GM19395 (cell line): ENCODE measurements at regions not wholly inside any gene's neighbourhood (a gene's known extent, or its start where the extent isn't known, plus 50 kb on each side); places are given as distances from the start of the nearest gene placed in this dataset.
"Not testable (repeated sequence)": the region's sequence is repeated elsewhere in the genome, so short reads cannot be mapped to it uniquely, and the experiment has no call there.

Experiments used
- ATAC-seq: cut with Tn5 transposase; IDR thresholded peaks from one replicate; pipeline ENCODE4 v1.9.1; 2021; ENCODE audit warnings: mild to moderate bottlenecking, moderate library complexity; ENCODE audit not compliant: unreplicated experiment

- ATAC-seq, result not testable (repeated sequence)
Observed at GRCh38 chr16:33710696-33711087, 251.3 kb downstream of the TP53TG3F start.

- not testable (repeated sequence) for ATAC-seq
Observed at GRCh38 chr16:33711616-33712015, 252.2 kb downstream of the TP53TG3F start.

- ATAC-seq, result not testable (repeated sequence)
Observed at GRCh38 chr16:33712308-33712707, 252.9 kb downstream of the TP53TG3F start.

DNA sequence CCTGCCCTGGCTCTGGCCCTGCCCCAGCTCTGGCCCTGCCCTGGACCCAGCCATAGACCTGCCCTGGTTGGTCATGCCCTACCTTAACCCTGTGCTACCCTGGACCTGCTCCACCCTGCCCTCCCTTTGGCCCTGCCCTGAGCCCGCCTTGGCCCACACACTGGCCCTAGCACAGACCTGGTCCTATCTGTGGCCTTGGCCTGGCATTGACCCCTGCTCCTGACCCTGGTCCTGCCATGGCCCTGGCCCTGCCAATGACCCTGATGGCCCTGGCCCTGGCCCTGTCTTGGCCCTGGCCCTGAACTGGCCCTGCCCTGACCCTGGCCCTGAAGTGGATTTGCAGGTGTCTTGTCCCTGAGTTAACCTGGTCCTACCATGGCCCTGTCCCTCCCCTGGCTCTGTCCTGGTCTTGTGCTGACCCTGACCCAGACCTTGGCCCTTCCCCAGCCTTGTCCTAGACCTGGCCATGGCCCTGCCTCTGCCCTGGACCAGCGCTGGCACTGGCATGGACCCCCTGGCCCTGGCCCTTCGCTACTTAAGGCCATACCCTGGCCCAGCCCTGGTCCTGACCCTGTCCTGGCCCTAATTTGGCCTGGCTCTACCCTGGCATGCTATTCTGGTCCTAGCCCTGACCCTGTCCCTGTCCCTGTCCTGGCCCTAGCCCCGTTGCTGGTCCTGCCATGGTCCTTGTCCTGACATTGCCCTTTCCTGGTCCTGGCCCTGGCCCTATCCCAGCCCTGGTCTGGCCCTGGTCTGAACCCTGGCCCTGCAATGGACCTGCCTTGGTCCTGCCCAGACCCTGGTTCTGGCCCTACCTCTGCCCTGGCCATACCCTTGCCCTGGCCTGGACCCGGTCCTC lies 253.7 kb downstream of the TP53TG3F start:
- not testable (repeated sequence) for ATAC-seq

GRCh38 chr16:33713710-33714538 lies 254.5 kb downstream of the TP53TG3F start:
- ATAC-seq, result not testable (repeated sequence)

GRCh38 chr16:33731167-33731566 lies 271.8 kb downstream of the TP53TG3F start:
- ATAC-seq, result not testable (repeated sequence)

- ATAC-seq, result not testable (repeated sequence)
Observed at GRCh38 chr16:33734650-33735049, 275.2 kb downstream of the TP53TG3F start.

GRCh38 chr16:33766869-33767765 lies 307.7 kb downstream of the TP53TG3F start:
- not testable (repeated sequence) for ATAC-seq

DNA sequence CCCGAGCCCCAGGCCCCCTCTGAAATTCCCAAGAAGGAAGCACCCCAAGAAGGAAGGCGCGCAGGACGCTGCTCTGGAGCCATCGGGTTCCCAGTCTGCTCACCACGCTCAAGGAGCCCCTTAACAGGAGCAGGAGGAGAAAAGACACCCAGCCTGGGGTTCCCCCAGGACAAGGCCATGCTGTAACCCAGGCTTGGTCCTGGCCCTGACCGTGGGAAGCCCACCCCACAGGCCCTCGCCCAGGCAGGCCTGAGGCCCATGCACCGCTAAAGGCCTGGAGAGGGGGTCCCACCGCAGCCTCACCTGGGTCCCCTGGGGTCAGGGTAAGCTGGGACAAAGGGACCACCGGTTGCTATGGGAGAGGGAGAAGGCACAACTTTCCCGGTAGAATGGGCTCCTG lies 309.3 kb downstream of the TP53TG3F start:
- ATAC-seq, result not testable (repeated sequence)

- ATAC-seq, result not testable (repeated sequence)
Observed at GRCh38 chr16:33769180-33769846, 309.9 kb downstream of the TP53TG3F start.

- not testable (repeated sequence) for ATAC-seq
Observed at GRCh38 chr16:33770478-33770877, 311.1 kb downstream of the TP53TG3F start.

DNA sequence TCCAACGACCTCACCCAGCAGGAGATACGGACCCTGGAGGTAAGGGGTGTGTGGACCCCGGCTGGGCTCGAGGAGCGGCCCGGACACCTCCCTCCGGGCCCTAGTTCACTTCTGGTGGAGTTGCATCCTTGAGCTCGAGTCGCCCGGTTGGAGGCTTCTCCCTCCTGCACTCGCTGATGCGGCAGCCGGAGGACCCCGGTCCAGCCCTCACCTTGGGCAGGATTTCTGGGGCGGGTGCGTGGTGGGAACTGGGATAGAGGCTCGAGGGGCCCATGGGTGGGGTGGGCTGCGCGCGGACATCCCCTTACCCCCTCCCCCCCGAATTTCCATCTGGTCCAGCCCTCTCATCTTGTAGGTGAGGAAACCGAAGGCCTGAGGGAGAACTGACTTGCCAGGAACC lies 311.8 kb downstream of the TP53TG3F start:
- ATAC-seq, result not testable (repeated sequence)

DNA sequence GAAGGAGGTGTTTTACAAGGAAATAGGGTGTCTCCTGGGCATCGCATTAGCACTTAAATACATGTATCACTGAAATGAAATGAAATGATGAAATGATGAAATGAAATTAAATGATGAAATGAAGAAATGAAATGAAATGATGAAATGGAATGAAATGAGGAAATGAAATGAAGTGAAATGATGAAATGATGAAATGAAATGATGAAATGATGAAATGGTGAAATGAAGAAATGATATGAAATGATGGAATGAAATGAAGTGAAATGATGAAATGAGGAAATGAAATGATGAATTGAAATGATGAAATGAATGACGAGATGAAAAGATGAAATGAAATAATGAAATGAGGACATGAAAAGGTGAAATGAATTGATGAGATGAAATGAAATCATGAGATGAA lies 314.6 kb downstream of the TP53TG3F start:
- not testable (repeated sequence) for ATAC-seq

DNA sequence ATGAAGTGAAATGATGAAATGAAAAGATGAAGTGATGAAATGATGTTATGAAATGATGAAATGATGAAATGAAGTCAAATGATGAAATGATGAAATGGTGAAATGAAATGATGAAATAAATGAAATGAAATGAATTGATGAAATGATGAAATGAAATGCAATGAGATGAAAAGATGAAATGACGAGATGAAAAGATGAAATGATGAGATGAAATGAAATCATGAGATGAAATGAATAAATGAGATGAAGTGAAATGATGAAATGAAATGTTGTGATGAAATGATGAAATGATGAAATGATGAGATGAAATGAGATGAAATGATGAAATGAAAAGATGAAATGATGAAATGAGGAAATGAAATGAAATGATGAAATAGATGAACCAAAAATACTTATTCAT lies 315.3 kb downstream of the TP53TG3F start:
- not testable (repeated sequence) for ATAC-seq

- ATAC-seq, result not testable (repeated sequence)
Observed at GRCh38 chr16:33816328-33816944, 357.0 kb downstream of the TP53TG3F start.

GRCh38 chr16:33824736-33825135 lies 365.3 kb downstream of the TP53TG3F start:
- not testable (repeated sequence) for ATAC-seq

- not testable (repeated sequence) for ATAC-seq
Observed at GRCh38 chr16:33827522-33827921, 368.1 kb downstream of the TP53TG3F start.

- ATAC-seq, result not testable (repeated sequence)
Observed at GRCh38 chr16:33839157-33839556, 379.7 kb downstream of the TP53TG3F start.

GRCh38 chr16:33844533-33844932 lies 385.1 kb downstream of the TP53TG3F start:
- ATAC-seq, result not testable (repeated sequence)
